HG03571 (cell line): ENCODE measurements at regions not wholly inside any gene's neighbourhood (a gene's known extent, or its start where the extent isn't known, plus 50 kb on each side); places are given as distances from the start of the nearest gene placed in this dataset.

ENCODE experiments used
- ATAC-seq: cut with Tn5 transposase; IDR thresholded peaks from one replicate; pipeline ENCODE4 v1.9.1; 2021; ENCODE audit not compliant: unreplicated experiment

- ATAC-seq: no peak
Observed at GRCh38 chr22:49721211-49721763, 106.4 kb downstream of the BRD1 start.

GRCh38 chr22:49720279-49720959, 107.3 kb downstream of the BRD1 start:
- no peak for ATAC-seq

- no peak for ATAC-seq
Observed at GRCh38 chr22:49719046-49719445, 108.6 kb downstream of the BRD1 start.

- ATAC-seq: no peak
Observed at GRCh38 chr22:49718396-49718795, 109.3 kb downstream of the BRD1 start.

GRCh38 chr22:49717322-49717919, 110.3 kb downstream of the BRD1 start:
- no peak for ATAC-seq

GRCh38 chr22:49716441-49716840, 111.2 kb downstream of the BRD1 start:
- ATAC-seq: no peak

GRCh38 chr22:49715450-49715849, 112.2 kb downstream of the BRD1 start:
- ATAC-seq: no peak

- ATAC-seq: no peak
Observed at GRCh38 chr22:49713003-49713402, 114.7 kb downstream of the BRD1 start.

- no peak for ATAC-seq
Observed at GRCh38 chr22:49712195-49712791, 115.4 kb downstream of the BRD1 start.

- no peak for ATAC-seq
Observed at GRCh38 chr22:49710746-49711145, 116.9 kb downstream of the BRD1 start.

GRCh38 chr22:49709464-49709863, 118.2 kb downstream of the BRD1 start:
- no peak for ATAC-seq

- ATAC-seq: no peak
Observed at GRCh38 chr22:49705972-49706352, 121.7 kb downstream of the BRD1 start.

- ATAC-seq: no peak
Observed at GRCh38 chr22:49705216-49705971, 122.3 kb downstream of the BRD1 start.

- no peak for ATAC-seq
Observed at GRCh38 chr22:49704345-49705215, 123.1 kb downstream of the BRD1 start.

- ATAC-seq: no peak
Observed at GRCh38 chr22:49703990-49704344, 123.7 kb downstream of the BRD1 start.

- ATAC-seq: no peak
Observed at GRCh38 chr22:49703505-49703904, 124.2 kb downstream of the BRD1 start.

- ATAC-seq: no peak
Observed at GRCh38 chr22:49702068-49702397, 125.6 kb downstream of the BRD1 start.

GRCh38 chr22:49701380-49702067, 126.1 kb downstream of the BRD1 start:
- no peak for ATAC-seq

- ATAC-seq: no peak
Observed at GRCh38 chr22:49699928-49700498, 127.7 kb downstream of the BRD1 start.

GRCh38 chr22:49699476-49699875, 128.2 kb downstream of the BRD1 start:
- no peak for ATAC-seq
